ENCODE measurements at regions not wholly inside any gene's neighbourhood (a gene's known extent, or its start where the extent isn't known, plus 50 kb on each side); places are given as distances from the start of the nearest gene placed in this dataset.

DNA sequence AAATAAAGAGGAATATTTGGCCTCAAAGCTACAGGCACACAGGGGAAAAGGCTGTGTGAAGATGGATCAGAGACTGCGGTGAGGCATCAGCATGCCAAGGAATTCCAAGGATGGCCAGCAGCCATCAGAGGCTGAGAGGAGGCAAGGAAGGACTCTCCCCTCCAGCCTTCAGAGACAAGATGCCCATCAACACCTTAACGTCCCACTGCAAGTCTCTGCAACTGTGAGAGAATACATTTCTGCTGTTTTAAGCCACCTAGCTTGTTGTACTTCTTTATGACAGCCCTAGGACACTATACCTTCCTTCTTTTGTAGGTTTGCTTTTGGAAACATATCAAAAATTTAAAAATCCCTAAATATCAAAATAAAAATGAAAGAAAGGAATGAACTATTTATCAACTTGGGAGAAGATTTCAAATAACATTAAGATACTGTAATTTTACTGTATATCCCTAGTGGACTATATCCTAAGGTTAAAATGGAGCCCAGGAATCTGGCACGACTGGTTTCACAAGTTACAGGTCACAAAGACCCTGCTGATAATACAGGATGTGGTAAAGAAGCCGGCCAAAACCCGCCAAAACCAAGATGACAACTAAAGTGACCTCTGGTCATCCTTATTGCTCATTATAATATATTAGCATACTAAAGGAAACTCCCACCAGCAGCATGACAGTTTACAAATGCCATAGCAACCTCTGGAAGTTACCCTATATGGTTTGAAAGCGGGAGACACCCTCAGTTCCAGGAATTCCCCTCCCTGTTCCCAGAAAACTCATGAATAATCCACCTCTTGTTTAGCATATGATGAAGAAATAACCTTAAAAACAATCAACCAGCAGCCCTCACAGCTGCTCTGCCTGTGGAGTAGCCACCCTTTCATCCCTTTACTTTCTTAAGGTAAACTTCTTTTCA lies 185.2 kb downstream of the AVL9 start:
- no peak overlapping the region for H3K4me3 ChIP-seq (ENCODE audit: low read depth, low read length)
- ChIA-PET CTCF (no interaction called here), POLR2A (no interaction called here)
- TF ChIP-seq, protein P1, sequence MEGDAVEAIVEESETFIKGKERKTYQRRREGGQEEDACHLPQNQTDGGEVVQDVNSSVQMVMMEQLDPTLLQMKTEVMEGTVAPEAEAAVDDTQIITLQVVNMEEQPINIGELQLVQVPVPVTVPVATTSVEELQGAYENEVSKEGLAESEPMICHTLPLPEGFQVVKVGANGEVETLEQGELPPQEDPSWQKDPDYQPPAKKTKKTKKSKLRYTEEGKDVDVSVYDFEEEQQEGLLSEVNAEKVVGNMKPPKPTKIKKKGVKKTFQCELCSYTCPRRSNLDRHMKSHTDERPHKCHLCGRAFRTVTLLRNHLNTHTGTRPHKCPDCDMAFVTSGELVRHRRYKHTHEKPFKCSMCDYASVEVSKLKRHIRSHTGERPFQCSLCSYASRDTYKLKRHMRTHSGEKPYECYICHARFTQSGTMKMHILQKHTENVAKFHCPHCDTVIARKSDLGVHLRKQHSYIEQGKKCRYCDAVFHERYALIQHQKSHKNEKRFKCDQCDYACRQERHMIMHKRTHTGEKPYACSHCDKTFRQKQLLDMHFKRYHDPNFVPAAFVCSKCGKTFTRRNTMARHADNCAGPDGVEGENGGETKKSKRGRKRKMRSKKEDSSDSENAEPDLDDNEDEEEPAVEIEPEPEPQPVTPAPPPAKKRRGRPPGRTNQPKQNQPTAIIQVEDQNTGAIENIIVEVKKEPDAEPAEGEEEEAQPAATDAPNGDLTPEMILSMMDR (IDR thresholded peaks at IDR 0.05; ENCODE audit: insufficient read depth, low read length, missing control alignments), result no peak
- DNase-seq (ENCODE audit: low read depth, low spot score), result no peak

DNA sequence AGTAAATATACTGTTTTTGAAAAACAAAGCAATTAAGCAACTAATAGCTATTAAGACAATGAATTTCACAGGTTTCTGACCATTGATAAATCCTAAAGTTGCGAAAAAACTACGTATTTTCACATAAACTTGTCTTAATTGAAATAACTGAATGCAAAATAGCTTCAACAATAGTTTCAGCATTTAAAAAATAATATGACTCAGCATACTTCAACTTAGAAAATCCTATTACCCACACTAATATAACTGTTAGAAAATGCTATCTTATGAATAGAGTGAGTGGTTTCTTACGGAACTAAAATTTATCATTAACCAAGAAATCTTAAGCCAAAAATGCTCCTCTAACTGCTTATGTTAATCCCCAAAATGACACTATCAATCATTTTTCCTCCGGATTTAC lies 183.9 kb downstream of the AVL9 start:
- TF ChIP-seq, protein P1 (IDR thresholded peaks at IDR 0.05; ENCODE audit: insufficient read depth, low read length, missing control alignments), result no peak
- CTCF ChIA-PET, result no interaction called here
- POLR2A ChIA-PET, result no interaction called here
- no peak for DNase-seq (ENCODE audit: low read depth, low spot score)
- no peak overlapping the region for H3K4me3 ChIP-seq (ENCODE audit: low read depth, low read length)

DNA sequence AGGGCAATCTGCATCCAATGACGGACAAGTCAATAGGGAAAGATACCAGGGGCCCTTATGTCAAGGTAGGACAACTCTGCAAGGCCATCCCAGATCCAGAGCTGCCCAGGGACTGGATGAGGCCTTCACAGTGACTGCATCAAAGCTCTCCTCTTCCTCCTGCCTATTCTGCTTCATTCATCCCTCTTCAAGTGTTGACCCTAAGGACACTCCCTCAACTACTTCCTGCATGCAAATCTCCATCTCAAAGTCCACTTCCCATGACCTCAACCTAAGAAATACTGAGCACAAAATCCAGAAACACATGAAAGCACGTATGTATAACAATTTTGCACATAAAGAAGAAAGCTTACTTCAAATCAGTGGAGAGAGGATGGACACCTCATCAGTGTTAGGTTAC lies 182.3 kb downstream of the AVL9 start:
- ChIA-PET CTCF (no interaction called here), POLR2A (no interaction called here)
- TF ChIP-seq, protein P1 (IDR thresholded peaks at IDR 0.05; ENCODE audit: insufficient read depth, low read length, missing control alignments), result no peak
- DNase-seq (ENCODE audit: low read depth, low spot score), result no peak
- no peak overlapping the region for H3K4me3 ChIP-seq (ENCODE audit: low read depth, low read length)

DNA sequence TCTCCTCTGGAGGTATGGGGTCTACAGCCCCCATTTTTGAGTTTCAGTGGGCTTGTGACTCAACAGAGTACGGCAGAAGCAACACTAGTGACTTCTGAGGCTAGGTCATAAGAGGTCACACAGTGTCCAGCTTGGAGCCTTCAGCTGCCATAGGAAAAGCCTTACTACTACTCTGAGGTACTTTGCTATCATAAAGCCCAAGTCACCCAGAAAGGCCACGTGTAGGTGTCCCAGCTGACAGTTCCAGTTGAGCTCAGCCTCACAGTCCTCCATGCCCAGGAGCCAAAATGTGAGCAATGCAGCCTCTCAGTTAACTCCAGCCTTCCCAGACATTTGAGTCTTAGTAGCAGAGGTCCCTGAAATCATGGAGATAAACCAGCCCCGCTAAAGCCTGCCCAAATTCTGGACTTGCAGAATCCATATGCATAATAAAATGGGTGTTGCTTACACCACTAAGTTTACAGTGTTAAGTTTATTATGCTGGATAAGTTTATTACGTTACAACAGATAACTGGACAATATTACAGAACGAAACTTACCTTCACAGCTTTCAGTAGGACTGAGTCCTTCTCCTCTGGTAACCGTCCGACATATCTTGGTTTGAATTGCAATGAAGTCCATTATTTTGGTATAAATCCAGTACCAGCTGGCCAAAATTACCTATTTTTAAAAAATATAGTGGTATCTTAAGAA lies 181.1 kb downstream of the AVL9 start:
- DNase-seq (ENCODE audit: low read depth, low spot score), result no peak
- ChIA-PET CTCF (no interaction called here), POLR2A (no interaction called here)
- H3K4me3 ChIP-seq (ENCODE audit: low read depth, low read length), result no peak overlapping the region
- TF ChIP-seq, protein P1 (IDR thresholded peaks at IDR 0.05; ENCODE audit: insufficient read depth, low read length, missing control alignments), result no peak

DNA sequence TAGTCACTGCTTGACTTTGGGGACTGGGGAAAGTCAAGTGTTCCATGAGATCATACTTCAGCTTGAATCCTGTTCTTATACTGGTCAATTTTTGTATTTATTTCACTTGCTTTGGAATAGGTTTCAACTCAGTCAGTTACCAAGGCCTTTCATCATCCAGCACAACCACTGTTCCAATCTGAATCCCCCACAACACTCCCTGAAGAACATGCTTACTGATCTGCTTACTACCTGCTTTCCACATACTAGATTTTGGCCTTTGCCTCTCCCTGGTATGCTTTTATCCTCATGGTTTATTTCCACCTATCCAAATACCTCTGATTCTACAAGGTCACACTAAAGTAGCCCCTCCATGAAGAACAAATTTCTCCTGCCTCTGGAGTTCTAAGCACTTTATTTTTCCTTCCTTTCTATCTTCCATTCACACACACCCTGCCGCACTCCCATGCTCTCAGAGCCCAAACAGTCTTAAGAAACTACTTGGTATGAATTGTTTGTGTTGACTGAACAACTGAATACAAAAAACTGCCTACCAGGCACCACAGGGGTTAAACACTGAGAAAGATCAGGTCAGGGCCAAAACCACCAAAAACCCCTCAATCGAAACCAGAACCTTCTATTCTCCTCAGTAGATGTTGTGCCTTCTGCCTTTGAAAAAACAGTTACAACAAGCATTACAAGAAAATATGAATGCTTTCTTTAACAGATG lies 178.1 kb downstream of the AVL9 start:
- CTCF ChIA-PET, result no interaction called here

More for the DNA sequence above, 178.1 kb downstream of the AVL9 start:
- POLR2A ChIA-PET, result no interaction called here
- TF ChIP-seq, protein P1 (IDR thresholded peaks at IDR 0.05; ENCODE audit: insufficient read depth, low read length, missing control alignments), result no peak
- DNase-seq (ENCODE audit: low read depth, low spot score), result no peak
- no peak overlapping the region for H3K4me3 ChIP-seq (ENCODE audit: low read depth, low read length)
